Lower leg skin (tissue), 3 donors: ENCODE measurements at regions not wholly inside any gene's neighbourhood (a gene's known extent, or its start where the extent isn't known, plus 50 kb on each side); places are given as distances from the start of the nearest gene placed in this dataset.
"Not testable (repeated sequence)": the region's sequence is repeated elsewhere in the genome, so short reads cannot be mapped to it uniquely, and the experiment has no call there.

Experiments
- DNase-seq, 2 donors: peaks; one replicate each; pipeline ENCODE4 v3.0.0-alpha.2; 2019; ENCODE audit warnings: low spot score in 2 of 2
- H3K4me3 ChIP-seq: fragments of 200-600 bp; sonication (generic); 2 replicates; pipeline ENCODE4 v1.5.1; 2017; ENCODE audit warnings: mild to moderate bottlenecking, low read depth; ENCODE audit not compliant: poor library complexity, severe bottlenecking
- WGBS, 2 donors: methylation state at CpG; one replicate each; pipeline ENCODE4 v1.1.5; 2018; 5-methylcytosine and 5-hydroxymethylcytosine counted together
- intact Hi-C: fragments of 100-400 bp; cut with DNase I; formaldehyde crosslinking; loops from one replicate; pipeline ENCODE4 v1.15.0; 2023; ENCODE audit warnings: low total_unique reads

- DNase-seq: peak; percentile 65 to 85
- H3K4me3 ChIP-seq, intact Hi-C loops: not testable (repeated sequence)
- WGBS, 2 donors: 18 to 60% methylated on average over 2 of the region's 3 CpGs
Observed at GRCh38 chr22:11932212-11932611, 3595.8 kb upstream of the OR11H1 start.

GRCh38 chr22:11967915-11968616 is 3559.9 kb upstream of the OR11H1 start:
- intact Hi-C loops, DNase-seq, H3K4me3 ChIP-seq: not testable (repeated sequence)
- WGBS, 2 donors: 78% methylated on average over 11 of the region's 11 CpGs; no CpG with 5 or more reads in 1 of the 2 donors

- DNase-seq, intact Hi-C loops, H3K4me3 ChIP-seq: not testable (repeated sequence)
- WGBS, 2 donors: 61 to 74% methylated on average over 7 to 24 of the region's 35 CpGs
Observed at GRCh38 chr22:11973856-11974255, 3554.1 kb upstream of the OR11H1 start.
